ENCODE measurements at regions not wholly inside any gene's neighbourhood (a gene's known extent, or its start where the extent isn't known, plus 50 kb on each side); places are given as distances from the start of the nearest gene placed in this dataset.
"Not testable (repeated sequence)": the region's sequence is repeated elsewhere in the genome, so short reads cannot be mapped to it uniquely, and the experiment has no call there.

GRCh38 chr18:78255013-78255412, 724.6 kb upstream of the SALL3 start:
- no peaks in the 10 kb centered on the region for H3K36me3 ChIP-seq (replicated peaks; ENCODE audit: low read depth, low read length)
- no peak overlapping the region for H3K27ac ChIP-seq (ENCODE audit: low read length)
- H3K4me3 ChIP-seq (ENCODE audit: low read length), result no peak overlapping the region
- no peaks in the 10 kb centered on the region for H3K79me2 ChIP-seq (ENCODE audit: low read length)
- no peaks in the 10 kb centered on the region for H3K4me1 ChIP-seq (ENCODE audit: low read length)
- no peaks in the 10 kb centered on the region for H3K27me3 ChIP-seq (ENCODE audit: low read depth, low read length)
- H2AFZ ChIP-seq (ENCODE audit: low read depth, low read length), result no peak overlapping the region
- H3K4me2 ChIP-seq (ENCODE audit: low read length), result no peak overlapping the region
- H4K20me1 ChIP-seq (ENCODE audit: insufficient read depth, low read length), result no peaks in the 10 kb centered on the region
- H3K9ac ChIP-seq (ENCODE audit: low read length), result no peak overlapping the region
- TF ChIP-seq CTCF (IDR thresholded peaks at IDR 0.05; ENCODE audit: low read depth, low read length), result no peak
- TF ChIP-seq EZH2phosphoT487 (IDR thresholded peaks at IDR 0.05; ENCODE audit: low read depth), result no peak
- H3K9me3 ChIP-seq (ENCODE audit: insufficient read depth, low read length), result peaks cover 3% of the 10 kb centered on the region; the same call in 1 of the 2 replicates

- Histone ChIP-seq H3K27ac (ENCODE audit: low read length) (no peak overlapping the region), H3K79me2 (ENCODE audit: low read length) (no peaks in the 10 kb centered on the region), H3K36me3 (replicated peaks; ENCODE audit: low read depth, low read length) (no peaks in the 10 kb centered on the region), H3K4me3 (ENCODE audit: low read length) (no peak overlapping the region), H4K20me1 (ENCODE audit: insufficient read depth, low read length) (no peaks in the 10 kb centered on the region), H3K9ac (ENCODE audit: low read length) (no peak overlapping the region), H3K4me1 (ENCODE audit: low read length) (no peaks in the 10 kb centered on the region), H3K9me3 (ENCODE audit: insufficient read depth, low read length) (no peaks in the 10 kb centered on the region), H3K4me2 (ENCODE audit: low read length) (no peak overlapping the region), H3K27me3 (ENCODE audit: low read depth, low read length) (no peaks in the 10 kb centered on the region), H2AFZ (ENCODE audit: low read depth, low read length) (no peak overlapping the region)
- TF ChIP-seq EZH2phosphoT487 (IDR thresholded peaks at IDR 0.05; ENCODE audit: low read depth) (no peak), CTCF (IDR thresholded peaks at IDR 0.05; ENCODE audit: low read depth, low read length) (no peak)
Observed at GRCh38 chr18:78268226-78268988, 711.2 kb upstream of the SALL3 start.

- TF ChIP-seq EZH2phosphoT487 (IDR thresholded peaks at IDR 0.05; ENCODE audit: low read depth) (no peak), CTCF (IDR thresholded peaks at IDR 0.05; ENCODE audit: low read depth, low read length) (no peak)
- no peaks in the 10 kb centered on the region for H3K36me3 ChIP-seq (replicated peaks; ENCODE audit: low read depth, low read length)
- no peaks in the 10 kb centered on the region for H4K20me1 ChIP-seq (ENCODE audit: insufficient read depth, low read length)
- H3K4me3 ChIP-seq (ENCODE audit: low read length), result no peak overlapping the region
- H3K27ac ChIP-seq (ENCODE audit: low read length), result no peak overlapping the region
- H2AFZ ChIP-seq (ENCODE audit: low read depth, low read length), result no peak overlapping the region
- H3K9ac ChIP-seq (ENCODE audit: low read length), result no peak overlapping the region
- H3K27me3 ChIP-seq (ENCODE audit: low read depth, low read length), result no peaks in the 10 kb centered on the region
- no peaks in the 10 kb centered on the region for H3K79me2 ChIP-seq (ENCODE audit: low read length)
- H3K4me1 ChIP-seq (ENCODE audit: low read length), result no peaks in the 10 kb centered on the region
- peaks cover 12% of the 10 kb centered on the region; the same call in 1 of the 2 replicates for H3K9me3 ChIP-seq (ENCODE audit: insufficient read depth, low read length)
- no peak overlapping the region for H3K4me2 ChIP-seq (ENCODE audit: low read length)
Observed at GRCh38 chr18:78271790-78272189, 707.8 kb upstream of the SALL3 start.

- no peak for TF ChIP-seq CTCF (IDR thresholded peaks at IDR 0.05; ENCODE audit: low read depth, low read length)
- TF ChIP-seq EZH2phosphoT487 (IDR thresholded peaks at IDR 0.05; ENCODE audit: low read depth), result no peak
- H3K9me3 ChIP-seq (ENCODE audit: insufficient read depth, low read length), result peaks cover 12% of the 10 kb centered on the region; the same call in 1 of the 2 replicates
- H3K79me2 ChIP-seq (ENCODE audit: low read length), result no peaks in the 10 kb centered on the region
- no peaks in the 10 kb centered on the region for H4K20me1 ChIP-seq (ENCODE audit: insufficient read depth, low read length)
- H3K4me2 ChIP-seq (ENCODE audit: low read length), result no peak overlapping the region
- H3K4me3 ChIP-seq (ENCODE audit: low read length), result no peak overlapping the region
- no peaks in the 10 kb centered on the region for H3K4me1 ChIP-seq (ENCODE audit: low read length)
- H3K27me3 ChIP-seq (ENCODE audit: low read depth, low read length), result no peaks in the 10 kb centered on the region
- H2AFZ ChIP-seq (ENCODE audit: low read depth, low read length), result no peak overlapping the region
- H3K9ac ChIP-seq (ENCODE audit: low read length), result no peak overlapping the region
- H3K36me3 ChIP-seq (replicated peaks; ENCODE audit: low read depth, low read length), result no peaks in the 10 kb centered on the region
- H3K27ac ChIP-seq (ENCODE audit: low read length), result no peak overlapping the region
Observed at GRCh38 chr18:78273876-78274275, 705.7 kb upstream of the SALL3 start.

- not testable (repeated sequence) for H4K20me1 ChIP-seq (ENCODE audit: insufficient read depth, low read length); H3K4me3 ChIP-seq (ENCODE audit: low read length); H3K4me2 ChIP-seq (ENCODE audit: low read length); H3K27me3 ChIP-seq (ENCODE audit: low read depth, low read length); H2AFZ ChIP-seq (ENCODE audit: low read depth, low read length); H3K36me3 ChIP-seq (replicated peaks; ENCODE audit: low read depth, low read length); H3K9ac ChIP-seq (ENCODE audit: low read length); H3K79me2 ChIP-seq (ENCODE audit: low read length); H3K4me1 ChIP-seq (ENCODE audit: low read length); H3K27ac ChIP-seq (ENCODE audit: low read length); H3K9me3 ChIP-seq (ENCODE audit: insufficient read depth, low read length)
Observed at GRCh38 chr18:78283425-78283824, 696.2 kb upstream of the SALL3 start.
